WERI-Rb-1 (cell line): ENCODE measurements at regions not wholly inside any gene's neighbourhood (a gene's known extent, or its start where the extent isn't known, plus 50 kb on each side); places are given as distances from the start of the nearest gene placed in this dataset.
A peak's percentile ranks its signal among the peaks of the same experiment; 100 is the strongest.

Experiments
- DNase-seq: peaks from one replicate; pipeline ENCODE4 v3.0.0-alpha.2; 2020
- H3K27ac ChIP-seq: fragments of 250-450 bp; sonication (Bioruptor Pico); 2 replicates; pipeline ENCODE4 v1.5.1; 2020; ENCODE audit warnings: mild to moderate bottlenecking, moderate library complexity
- H3K27me3 ChIP-seq: fragments of 250-450 bp; sonication (Bioruptor Pico); 2 replicates; pipeline ENCODE4 v1.5.1; 2021; ENCODE audit warnings: mild to moderate bottlenecking, low read depth, moderate library complexity; ENCODE audit not compliant: insufficient read depth, severe bottlenecking
- H3K36me3 ChIP-seq: fragments of 250-450 bp; sonication (Bioruptor Pico); 2 replicates; pipeline ENCODE4 v1.5.1; 2020; ENCODE audit warnings: mild to moderate bottlenecking, moderate library complexity
- H3K4me3 ChIP-seq: 2 replicates; pipeline ENCODE4 v1.5.1; 2011; ENCODE audit warnings: low read depth, mild to moderate bottlenecking, control low read depth, low read length
- H3K9me3 ChIP-seq: fragments of 250-450 bp; sonication (Bioruptor Pico); 2 replicates; pipeline ENCODE4 v1.5.1; 2021; ENCODE audit warnings: mild to moderate bottlenecking, moderate library complexity; ENCODE audit not compliant: severe bottlenecking
- CTCF ChIP-seq: IDR thresholded peaks from 2 replicates; pipeline ENCODE4 v1.5.1; 2011; ENCODE audit warnings: low read depth, mild to moderate bottlenecking, control low read depth, inconsistent platforms, low read length

- no peaks in the 10 kb centered on the region for H3K36me3 ChIP-seq
- H3K27me3 ChIP-seq, result no peaks in the 10 kb centered on the region
- H3K27ac ChIP-seq, result no peak overlapping the region
- TF ChIP-seq CTCF, result no peak
- H3K4me3 ChIP-seq, result no peak overlapping the region
- H3K9me3 ChIP-seq, result no peaks in the 10 kb centered on the region
- DNase-seq, result no peak
Observed at GRCh38 chr2:185473838-185474237, 264.8 kb upstream of the FSIP2 start.

GRCh38 chr2:185475914-185476313 is 262.7 kb upstream of the FSIP2 start:
- H3K4me3 ChIP-seq, result no peak overlapping the region
- TF ChIP-seq CTCF, result 0 out of 2 replicates have a peak, but pooled peaks have one; percentile 9
- no peaks in the 10 kb centered on the region for H3K27me3 ChIP-seq
- H3K36me3 ChIP-seq, result no peaks in the 10 kb centered on the region
- no peak overlapping the region for H3K27ac ChIP-seq
- DNase-seq, result no peak
- no peaks in the 10 kb centered on the region for H3K9me3 ChIP-seq

GRCh38 chr2:185477452-185477851 is 261.2 kb upstream of the FSIP2 start:
- Histone ChIP-seq H3K9me3 (no peaks in the 10 kb centered on the region), H3K27ac (no peak overlapping the region), H3K4me3 (no peak overlapping the region), H3K36me3 (no peaks in the 10 kb centered on the region), H3K27me3 (no peaks in the 10 kb centered on the region)
- no peak for TF ChIP-seq CTCF
- no peak for DNase-seq

GRCh38 chr2:185484602-185485001 is 254.0 kb upstream of the FSIP2 start:
- Histone ChIP-seq H3K36me3 (no peaks in the 10 kb centered on the region), H3K9me3 (no peaks in the 10 kb centered on the region), H3K27me3 (no peaks in the 10 kb centered on the region), H3K27ac (no peak overlapping the region), H3K4me3 (no peak overlapping the region)
- no peak for DNase-seq
- no peak for TF ChIP-seq CTCF

GRCh38 chr2:185502351-185502750 is 236.3 kb upstream of the FSIP2 start:
- DNase-seq, result peak; percentile 27
- TF ChIP-seq CTCF, result no peak
- Histone ChIP-seq H3K27me3 (no peaks in the 10 kb centered on the region), H3K9me3 (peaks cover 3% of the 10 kb centered on the region), H3K36me3 (no peaks in the 10 kb centered on the region), H3K27ac (no peak overlapping the region), H3K4me3 (no peak overlapping the region)

- Histone ChIP-seq H3K27ac (no peak overlapping the region), H3K4me3 (no peak overlapping the region), H3K36me3 (no peaks in the 10 kb centered on the region), H3K9me3 (peaks cover 8% of the 10 kb centered on the region), H3K27me3 (no peaks in the 10 kb centered on the region)
- no peak for DNase-seq
- no peak for TF ChIP-seq CTCF
Observed at GRCh38 chr2:185507719-185508118, 230.9 kb upstream of the FSIP2 start.
